OCI-M1 (cell line): ENCODE measurements at regions not wholly inside any gene's neighbourhood (a gene's known extent, or its start where the extent isn't known, plus 50 kb on each side); places are given as distances from the start of the nearest gene placed in this dataset.

Experiments
- DNase-seq: peaks from one replicate; lab custom pipeline; 2025; lab: John Stamatoyannopoulos, UW

GRCh38 chr9:78493166-78493742 lies 196.3 kb downstream of the PSAT1 start:
- DNase-seq: no peak

GRCh38 chr9:78502566-78502965 lies 205.6 kb downstream of the PSAT1 start:
- DNase-seq: no peak

- no peak for DNase-seq
Observed at GRCh38 chr9:78505546-78505945, 208.6 kb downstream of the PSAT1 start.

GRCh38 chr9:78507037-78507436 lies 210.1 kb downstream of the PSAT1 start:
- DNase-seq: no peak

GRCh38 chr9:78510035-78510434 lies 213.1 kb downstream of the PSAT1 start:
- DNase-seq: no peak

- no peak for DNase-seq
Observed at GRCh38 chr9:78515108-78515507, 218.2 kb downstream of the PSAT1 start.

GRCh38 chr9:78519786-78520185 lies 222.9 kb downstream of the PSAT1 start:
- no peak for DNase-seq

- no peak for DNase-seq
Observed at GRCh38 chr9:78521680-78522079, 224.8 kb downstream of the PSAT1 start.

GRCh38 chr9:78525986-78526560 lies 229.1 kb downstream of the PSAT1 start:
- no peak for DNase-seq

GRCh38 chr9:78533500-78533899 lies 236.6 kb downstream of the PSAT1 start:
- no peak for DNase-seq

- DNase-seq: peak; percentile 40
Observed at GRCh38 chr9:78539188-78539587, 242.3 kb downstream of the PSAT1 start.

- DNase-seq: no peak
Observed at GRCh38 chr9:78539904-78540303, 243.0 kb downstream of the PSAT1 start.

- DNase-seq: no peak
Observed at GRCh38 chr9:78541868-78542443, 245.0 kb downstream of the PSAT1 start.

GRCh38 chr9:78542491-78543181 lies 245.7 kb downstream of the PSAT1 start:
- DNase-seq: no peak

GRCh38 chr9:78543353-78543752 lies 246.4 kb downstream of the PSAT1 start:
- no peak for DNase-seq

GRCh38 chr9:78544230-78544629 lies 247.3 kb downstream of the PSAT1 start:
- no peak for DNase-seq

GRCh38 chr9:78547831-78548230 lies 250.9 kb downstream of the PSAT1 start:
- DNase-seq: no peak

- DNase-seq: no peak
Observed at GRCh38 chr9:78548670-78549069, 251.7 kb downstream of the PSAT1 start.

- DNase-seq: no peak
Observed at GRCh38 chr9:78549711-78550110, 252.8 kb downstream of the PSAT1 start.

GRCh38 chr9:78552802-78553201 lies 255.9 kb downstream of the PSAT1 start:
- DNase-seq: no peak

GRCh38 chr9:78557540-78557939 lies 260.6 kb downstream of the PSAT1 start:
- no peak for DNase-seq

- DNase-seq: peak; percentile 61
Observed at GRCh38 chr9:78559449-78559885, 262.5 kb downstream of the PSAT1 start.

GRCh38 chr9:78562021-78562420 lies 265.1 kb downstream of the PSAT1 start:
- no peak for DNase-seq
